ENCODE measurements at regions not wholly inside any gene's neighbourhood (a gene's known extent, or its start where the extent isn't known, plus 50 kb on each side); places are given as distances from the start of the nearest gene placed in this dataset.

- no peak for DNase-seq (ENCODE audit: low spot score)
- in situ Hi-C loops (cut with MboI; ENCODE audit: low sequenced_read_pairs, unreplicated experiment), result no loop called here
- no peak for TF ChIP-seq CTCF (IDR thresholded peaks at IDR 0.05; ENCODE audit: borderline replicate concordance, control extremely low read depth, extremely low read depth, insufficient read depth, missing control alignments)
These were observed 190.5 kb upstream of the PPP1R26 start for GRCh38 chr9:135289081-135289491.

GRCh38 chr9:135290086-135290485 is 189.5 kb upstream of the PPP1R26 start:
- in situ Hi-C loops (cut with MboI; ENCODE audit: low sequenced_read_pairs, unreplicated experiment), result no loop called here
- TF ChIP-seq CTCF (IDR thresholded peaks at IDR 0.05; ENCODE audit: borderline replicate concordance, control extremely low read depth, extremely low read depth, insufficient read depth, missing control alignments), result no peak
- DNase-seq (ENCODE audit: low spot score), result no peak

- in situ Hi-C loops (cut with MboI; ENCODE audit: low sequenced_read_pairs, unreplicated experiment), result no loop called here
- TF ChIP-seq CTCF (IDR thresholded peaks at IDR 0.05; ENCODE audit: borderline replicate concordance, control extremely low read depth, extremely low read depth, insufficient read depth, missing control alignments), result no peak
These were observed 189.0 kb upstream of the PPP1R26 start for GRCh38 chr9:135290566-135290965.

GRCh38 chr9:135291165-135291564 is 188.4 kb upstream of the PPP1R26 start:
- TF ChIP-seq CTCF (IDR thresholded peaks at IDR 0.05; ENCODE audit: borderline replicate concordance, control extremely low read depth, extremely low read depth, insufficient read depth, missing control alignments), result no peak
- DNase-seq (ENCODE audit: low spot score), result no peak
- in situ Hi-C loops (cut with MboI; ENCODE audit: low sequenced_read_pairs, unreplicated experiment), result no loop called here

More at GRCh38 chr9:135290566-135290965, 189.0 kb upstream of the PPP1R26 start:
- DNase-seq (ENCODE audit: low spot score), result no peak

- in situ Hi-C loops (cut with MboI; ENCODE audit: low sequenced_read_pairs, unreplicated experiment), result no loop called here
- no peak for DNase-seq (ENCODE audit: low spot score)
- TF ChIP-seq CTCF (IDR thresholded peaks at IDR 0.05; ENCODE audit: borderline replicate concordance, control extremely low read depth, extremely low read depth, insufficient read depth, missing control alignments), result no peak
These were observed 184.7 kb upstream of the PPP1R26 start for GRCh38 chr9:135294836-135295235.

GRCh38 chr9:135295551-135296300 is 183.9 kb upstream of the PPP1R26 start:
- DNase-seq (ENCODE audit: low spot score), result no peak
- in situ Hi-C loops (cut with MboI; ENCODE audit: low sequenced_read_pairs, unreplicated experiment), result no loop called here
- TF ChIP-seq CTCF (IDR thresholded peaks at IDR 0.05; ENCODE audit: borderline replicate concordance, control extremely low read depth, extremely low read depth, insufficient read depth, missing control alignments), result no peak

All from GM13976 (cell line).